HepG2 (cell line): ENCODE measurements at regions not wholly inside any gene's neighbourhood (a gene's known extent, or its start where the extent isn't known, plus 50 kb on each side); places are given as distances from the start of the nearest gene placed in this dataset.

Experiments
- ATAC-seq: fragments of 200-7000 bp; cut with Tn5 transposase; 3 replicates; pipeline ENCODE4 v1.9.1; 2020; ENCODE audit warnings: mild to moderate bottlenecking, moderate library complexity
- BruUV-seq: library from RNA; stranded (reverse); fragments of 400-500 nt; replicated peaks from 2 replicates; lab custom pipeline; 2021; lab: Mats Ljungman, UMichigan
- CTCF ChIA-PET: fragments of 300-600 bp; formaldehyde crosslinking; extraction: SDS; loops from one replicate; lab custom pipeline; 2021; ENCODE audit warnings: low total read pairs, inconsistent platforms, low intra/inter-chr PET ratio; lab: Yijun Ruan, JAX
- POLR2A ChIA-PET: fragments of 350-600 bp; sonication (Branson Sonifier 250); formaldehyde crosslinking; loops from one replicate; lab custom pipeline; 2020; ENCODE audit warnings: antibody characterized with exemption, inconsistent platforms; lab: Yijun Ruan, JAX
- DNase-seq: peaks from one replicate; pipeline ENCODE4 v3.0.0-alpha.2; 2015; ENCODE audit warnings: low spot score
- FAIRE-seq: peaks from 3 replicates; lab custom pipeline; 2011; peaks lifted over from hg19 to GRCh38; lab: Jason Lieb, UNC
- H2AFZ ChIP-seq: one replicate; pipeline ENCODE4 v1.6.1; 2011; ENCODE audit warnings: low read length, inconsistent platforms
- H3K27ac ChIP-seq: fragments of 300-600 bp; 3 replicates; pipeline ENCODE4 v1.8.0; 2011; ENCODE audit warnings: mixed run types, mild to moderate bottlenecking, mixed read lengths, low read length, inconsistent platforms; ENCODE audit not compliant: insufficient read depth; ENCODE audit errors: extremely low read length
- H3K27me3 ChIP-seq, 2 experiments: fragments of 200-600 bp in 1 of 2; 2 replicates in 1 of 2; 3 replicates in 1 of 2; pipeline versions ENCODE4 v1.6.0 to v1.8.0; 2011; ENCODE audit warnings: low read length in 2 of 2, mild to moderate bottlenecking in 2 of 2, moderate library complexity in 2 of 2, inconsistent platforms in 1 of 2; ENCODE audit not compliant: insufficient read depth in 2 of 2, control insufficient read depth in 1 of 2
- H3K36me3 ChIP-seq, 2 experiments: fragments of 200-600 bp in 1 of 2; replicated peaks in 1 of 2; 2 replicates in 1 of 2; 3 replicates in 1 of 2; pipeline versions ENCODE4 v1.5.1 to v1.8.0; 2011; ENCODE audit warnings: low read length in 2 of 2, inconsistent platforms in 1 of 2; ENCODE audit not compliant: insufficient read depth in 2 of 2, control insufficient read depth in 1 of 2
- H3K4me1 ChIP-seq: 2 replicates; pipeline ENCODE4 v1.5.1; 2012; ENCODE audit warnings: low read length, inconsistent platforms; ENCODE audit not compliant: insufficient read depth
- H3K4me2 ChIP-seq: 2 replicates; pipeline ENCODE4 v1.6.0; 2011; ENCODE audit warnings: low read depth, low read length, inconsistent platforms
- H3K4me3 ChIP-seq, 3 experiments: fragments of 200-600 bp in 1 of 3; sonication (generic), shearing (Covaris generic) in 1 of 3; replicated peaks in 1 of 3; 2 replicates each; pipeline ENCODE4 v1.5.1; 2011 to 2016; ENCODE audit warnings: low read length in 3 of 3, inconsistent platforms in 2 of 3, low read depth in 2 of 3, mild to moderate bottlenecking in 2 of 3, control low read depth in 1 of 3, mixed read lengths in 1 of 3; ENCODE audit not compliant: insufficient read depth in 1 of 3
- H3K79me2 ChIP-seq: one replicate; pipeline ENCODE4 v1.6.1; 2011; ENCODE audit warnings: low read length, inconsistent platforms; ENCODE audit not compliant: insufficient read depth
- H3K9ac ChIP-seq: 2 replicates; pipeline ENCODE4 v1.6.0; 2011; ENCODE audit warnings: mild to moderate bottlenecking, low read depth, low read length, inconsistent platforms; ENCODE audit not compliant: insufficient read depth
- H3K9me3 ChIP-seq: 2 replicates; pipeline ENCODE4 v1.5.1; 2012; ENCODE audit warnings: mild to moderate bottlenecking, low read length
- H4K20me1 ChIP-seq: 2 replicates; pipeline ENCODE4 v1.6.0; 2011; ENCODE audit warnings: inconsistent platforms, mild to moderate bottlenecking, low read length, moderate library complexity; ENCODE audit not compliant: insufficient read depth
- DMTF1 ChIP-seq: sonication (generic); formaldehyde crosslinking; IDR thresholded peaks from 2 replicates; pipeline ENCODE4 v1.4.0; 2020; ENCODE audit warnings: mild to moderate bottlenecking, missing genetic modification reagents
- ELF3 ChIP-seq: IDR thresholded peaks from 2 replicates; pipeline ENCODE4 v1.6.1; 2016; ENCODE audit warnings: missing genetic modification reagents, missing compliant biosample characterization
- LCORL ChIP-seq, 2 experiments: fragments of 450-650 bp in 1 of 2; sonication (generic) in 1 of 2; formaldehyde crosslinking in 1 of 2; IDR thresholded peaks; 2 replicates each; pipeline versions ENCODE4 v1.5.0 to v1.6.1; 2017 to 2020; ENCODE audit warnings: antibody characterized with exemption in 1 of 2, missing genetic modification reagents in 1 of 2
- ZFX ChIP-seq: sonication (generic); formaldehyde crosslinking; IDR thresholded peaks from 2 replicates; pipeline ENCODE4 v1.4.0; 2020; ENCODE audit warnings: mild to moderate bottlenecking, low read depth, missing genetic modification reagents, moderate library complexity
- ZNF512 ChIP-seq: sonication (generic); formaldehyde crosslinking; IDR thresholded peaks from 2 replicates; pipeline ENCODE4 v1.4.0; 2020; ENCODE audit warnings: mild to moderate bottlenecking, missing genetic modification reagents
- WGBS: methylation state at CpG from one replicate; pipeline ENCODE4 v1.1.6; 2017; ENCODE audit warnings: low lambda C conversion rate; 5-methylcytosine and 5-hydroxymethylcytosine counted together
- in situ Hi-C: cut with HindIII; loops from 2 replicates; pipeline ENCODE4 v1.10.0; 2017; ENCODE audit warnings: low pct_unique_long_range_greater_than_20kb; ENCODE audit not compliant: extremely low pct_ligation_motif_present
- intact Hi-C: fragments of 100-400 bp; cut with micrococcal nuclease; formaldehyde crosslinking; loops from one replicate; pipeline ENCODE4 v1.10.0; 2022; ENCODE audit not compliant: unreplicated experiment
- TF ChIP-seq, protein P1 (sequence below): sonication (generic); formaldehyde crosslinking; IDR thresholded peaks from 2 replicates; pipeline ENCODE4 v1.5.0; 2020; ENCODE audit warnings: mild to moderate bottlenecking, missing genetic modification reagents

- Histone ChIP-seq H3K27me3 (peaks cover 0 to 5% of the 10 kb centered on the region in 2 experiments; a peak in 3 of 5 replicates), H3K4me1 (peaks cover 14% of the 10 kb centered on the region), H3K36me3 (no peaks in the 10 kb centered on the region), H4K20me1 (no peaks in the 10 kb centered on the region), H3K4me2 (no peak overlapping the region), H2AFZ (no peak overlapping the region), H3K9ac (no peak overlapping the region), H3K27ac (no peak overlapping the region), H3K4me3 (no peak overlapping the region), H3K79me2 (no peaks in the 10 kb centered on the region), H3K9me3 (no peaks in the 10 kb centered on the region)
- intact Hi-C loops, result no loop called here
- ATAC-seq (no peak), FAIRE-seq (no peak), DNase-seq (no peak)
- no TSS peak for BruUV-seq
- ChIA-PET CTCF (no interaction called here), POLR2A (no interaction called here)
- no peak for TF ChIP-seq ZFX (CRISPR knock-in tag)
- in situ Hi-C loops, result no loop called here
- WGBS, result 93% methylated on average over 2 of the region's 2 CpGs
Observed at GRCh38 chr6:21321531-21321930, 272.0 kb upstream of the SOX4 start.

- CTCF ChIA-PET, result no interaction called here
- no peak overlapping the region for H3K27ac ChIP-seq
- H3K4me1 ChIP-seq, result no peaks in the 10 kb centered on the region
- no peak overlapping the region for H3K9ac ChIP-seq
- H3K27me3 ChIP-seq, result peaks cover 0 to 5% of the 10 kb centered on the region in 2 experiments; a peak in 3 of 5 replicates
- H2AFZ ChIP-seq, result no peak overlapping the region
- no peaks in the 10 kb centered on the region for H3K9me3 ChIP-seq
- no TSS peak for BruUV-seq
- no peaks in the 10 kb centered on the region for H4K20me1 ChIP-seq
- WGBS, result 87% methylated on average over 14 of the region's 14 CpGs
- H3K36me3 ChIP-seq, result no peaks in the 10 kb centered on the region
- no peak overlapping the region for H3K4me3 ChIP-seq
- H3K79me2 ChIP-seq, result no peaks in the 10 kb centered on the region
- in situ Hi-C loops, result no loop called here
- POLR2A ChIA-PET, result no interaction called here
- ATAC-seq (no peak), DNase-seq (no peak), FAIRE-seq (no peak)
- H3K4me2 ChIP-seq, result no peak overlapping the region
- no peak for TF ChIP-seq DMTF1 (CRISPR knock-in tag)
- no peak for TF ChIP-seq ZNF512
- TF ChIP-seq LCORL (IDR thresholded peaks at IDR 0.05), result no peak
- no peak for TF ChIP-seq LCORL (CRISPR knock-in tag; IDR thresholded peaks at IDR 0.05)
- TF ChIP-seq, protein P1, sequence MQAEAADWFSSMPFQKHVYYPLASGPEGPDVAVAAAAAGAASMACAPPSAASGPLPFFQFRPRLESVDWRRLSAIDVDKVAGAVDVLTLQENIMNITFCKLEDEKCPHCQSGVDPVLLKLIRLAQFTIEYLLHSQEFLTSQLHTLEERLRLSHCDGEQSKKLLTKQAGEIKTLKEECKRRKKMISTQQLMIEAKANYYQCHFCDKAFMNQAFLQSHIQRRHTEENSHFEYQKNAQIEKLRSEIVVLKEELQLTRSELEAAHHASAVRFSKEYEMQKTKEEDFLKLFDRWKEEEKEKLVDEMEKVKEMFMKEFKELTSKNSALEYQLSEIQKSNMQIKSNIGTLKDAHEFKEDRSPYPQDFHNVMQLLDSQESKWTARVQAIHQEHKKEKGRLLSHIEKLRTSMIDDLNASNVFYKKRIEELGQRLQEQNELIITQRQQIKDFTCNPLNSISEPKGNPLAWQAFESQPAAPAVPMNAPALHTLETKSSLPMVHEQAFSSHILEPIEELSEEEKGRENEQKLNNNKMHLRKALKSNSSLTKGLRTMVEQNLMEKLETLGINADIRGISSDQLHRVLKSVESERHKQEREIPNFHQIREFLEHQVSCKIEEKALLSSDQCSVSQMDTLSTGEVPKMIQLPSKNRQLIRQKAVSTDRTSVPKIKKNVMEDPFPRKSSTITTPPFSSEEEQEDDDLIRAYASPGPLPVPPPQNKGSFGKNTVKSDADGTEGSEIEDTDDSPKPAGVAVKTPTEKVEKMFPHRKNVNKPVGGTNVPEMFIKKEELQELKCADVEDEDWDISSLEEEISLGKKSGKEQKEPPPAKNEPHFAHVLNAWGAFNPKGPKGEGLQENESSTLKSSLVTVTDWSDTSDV (CRISPR knock-in tag), result no peak
- no peak for TF ChIP-seq ELF3
- intact Hi-C loops, result no loop called here
Observed at GRCh38 chr6:21323577-21323976, 270.0 kb upstream of the SOX4 start.
